ENCODE measurements at regions not wholly inside any gene's neighbourhood (a gene's known extent, or its start where the extent isn't known, plus 50 kb on each side); places are given as distances from the start of the nearest gene placed in this dataset.
"Not testable (repeated sequence)": the region's sequence is repeated elsewhere in the genome, so short reads cannot be mapped to it uniquely, and the experiment has no call there.

DNA sequence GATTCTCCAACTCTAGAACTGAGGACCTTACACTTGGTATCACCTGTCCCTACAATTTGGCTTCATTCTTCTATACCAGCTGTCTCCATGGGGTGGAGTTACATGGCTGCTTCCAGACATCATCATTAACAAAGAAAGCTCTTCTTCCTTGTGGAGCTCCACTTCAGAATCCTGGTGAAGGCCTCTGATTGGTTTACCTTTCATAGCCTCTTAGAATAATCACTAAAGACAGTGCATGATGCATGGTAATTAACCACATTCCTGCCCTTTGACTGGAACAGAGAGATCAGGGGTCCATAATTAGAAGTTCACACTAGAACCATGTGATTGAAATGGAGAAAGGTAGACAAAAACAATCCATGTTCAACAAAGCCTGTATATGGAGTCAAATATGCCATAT is 112.6 kb upstream of the ZNF827 start:
- TF ChIP-seq RAD21 (conservative IDR thresholded peaks at IDR 0.05) (no peak), EP300 (conservative IDR thresholded peaks at IDR 0.05; ENCODE audit: poor library complexity, severe bottlenecking) (no peak), SMC3 (conservative IDR thresholded peaks at IDR 0.05; ENCODE audit: poor library complexity) (no peak)
- TF ChIP-seq, protein P1, sequence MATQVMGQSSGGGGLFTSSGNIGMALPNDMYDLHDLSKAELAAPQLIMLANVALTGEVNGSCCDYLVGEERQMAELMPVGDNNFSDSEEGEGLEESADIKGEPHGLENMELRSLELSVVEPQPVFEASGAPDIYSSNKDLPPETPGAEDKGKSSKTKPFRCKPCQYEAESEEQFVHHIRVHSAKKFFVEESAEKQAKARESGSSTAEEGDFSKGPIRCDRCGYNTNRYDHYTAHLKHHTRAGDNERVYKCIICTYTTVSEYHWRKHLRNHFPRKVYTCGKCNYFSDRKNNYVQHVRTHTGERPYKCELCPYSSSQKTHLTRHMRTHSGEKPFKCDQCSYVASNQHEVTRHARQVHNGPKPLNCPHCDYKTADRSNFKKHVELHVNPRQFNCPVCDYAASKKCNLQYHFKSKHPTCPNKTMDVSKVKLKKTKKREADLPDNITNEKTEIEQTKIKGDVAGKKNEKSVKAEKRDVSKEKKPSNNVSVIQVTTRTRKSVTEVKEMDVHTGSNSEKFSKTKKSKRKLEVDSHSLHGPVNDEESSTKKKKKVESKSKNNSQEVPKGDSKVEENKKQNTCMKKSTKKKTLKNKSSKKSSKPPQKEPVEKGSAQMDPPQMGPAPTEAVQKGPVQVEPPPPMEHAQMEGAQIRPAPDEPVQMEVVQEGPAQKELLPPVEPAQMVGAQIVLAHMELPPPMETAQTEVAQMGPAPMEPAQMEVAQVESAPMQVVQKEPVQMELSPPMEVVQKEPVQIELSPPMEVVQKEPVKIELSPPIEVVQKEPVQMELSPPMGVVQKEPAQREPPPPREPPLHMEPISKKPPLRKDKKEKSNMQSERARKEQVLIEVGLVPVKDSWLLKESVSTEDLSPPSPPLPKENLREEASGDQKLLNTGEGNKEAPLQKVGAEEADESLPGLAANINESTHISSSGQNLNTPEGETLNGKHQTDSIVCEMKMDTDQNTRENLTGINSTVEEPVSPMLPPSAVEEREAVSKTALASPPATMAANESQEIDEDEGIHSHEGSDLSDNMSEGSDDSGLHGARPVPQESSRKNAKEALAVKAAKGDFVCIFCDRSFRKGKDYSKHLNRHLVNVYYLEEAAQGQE (IDR thresholded peaks at IDR 0.05; ENCODE audit: borderline replicate concordance) = no peak
- H3F3A ChIP-seq (ENCODE audit: insufficient read depth, low read length, poor library complexity, severe bottlenecking) = no peaks in the 10 kb centered on the region

DNA sequence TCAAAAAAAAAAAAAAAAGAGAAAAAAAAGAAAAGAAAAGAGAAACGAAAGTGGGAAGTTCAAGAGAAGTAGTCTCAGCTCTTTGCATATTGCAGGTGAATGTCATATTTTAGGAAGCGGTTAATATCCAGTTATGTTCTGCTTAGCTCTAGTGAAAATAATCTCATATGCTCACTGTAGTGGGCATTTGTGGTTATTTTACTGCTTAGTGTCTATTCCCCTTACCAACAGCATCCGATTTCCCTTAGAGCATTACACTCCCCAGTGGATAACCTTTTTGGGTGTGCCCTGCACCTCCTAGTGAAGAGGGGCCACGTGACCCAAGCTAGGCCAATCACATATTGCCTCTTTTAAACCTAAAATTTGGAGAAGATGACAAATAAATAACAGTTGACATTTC is 111.2 kb upstream of the ZNF827 start:
- H3K4me3 ChIP-seq (ENCODE audit: low read length) = no peak overlapping the region
- no peaks in the 10 kb centered on the region for H3K27me3 ChIP-seq (ENCODE audit: insufficient read depth, low read depth, low read length)
- H3F3A ChIP-seq (ENCODE audit: insufficient read depth, low read length, poor library complexity, severe bottlenecking) = no peaks in the 10 kb centered on the region
- H4K20me1 ChIP-seq (ENCODE audit: insufficient read depth) = no peaks in the 10 kb centered on the region
- H3K9me2 ChIP-seq (ENCODE audit: insufficient read depth, low read length) = no peaks in the 10 kb centered on the region
- no peaks in the 10 kb centered on the region for H3K9me3 ChIP-seq (ENCODE audit: low read length)
- no peak overlapping the region for H2AFZ ChIP-seq (ENCODE audit: low read depth, low read length)
- TF ChIP-seq, protein P1 (IDR thresholded peaks at IDR 0.05; ENCODE audit: borderline replicate concordance) = no peak
- no peak for TF ChIP-seq EZH2 (IDR thresholded peaks at IDR 0.05; ENCODE audit: borderline replicate concordance, insufficient read depth, low read length, poor library complexity, severe bottlenecking)
- TF ChIP-seq, protein P2, sequence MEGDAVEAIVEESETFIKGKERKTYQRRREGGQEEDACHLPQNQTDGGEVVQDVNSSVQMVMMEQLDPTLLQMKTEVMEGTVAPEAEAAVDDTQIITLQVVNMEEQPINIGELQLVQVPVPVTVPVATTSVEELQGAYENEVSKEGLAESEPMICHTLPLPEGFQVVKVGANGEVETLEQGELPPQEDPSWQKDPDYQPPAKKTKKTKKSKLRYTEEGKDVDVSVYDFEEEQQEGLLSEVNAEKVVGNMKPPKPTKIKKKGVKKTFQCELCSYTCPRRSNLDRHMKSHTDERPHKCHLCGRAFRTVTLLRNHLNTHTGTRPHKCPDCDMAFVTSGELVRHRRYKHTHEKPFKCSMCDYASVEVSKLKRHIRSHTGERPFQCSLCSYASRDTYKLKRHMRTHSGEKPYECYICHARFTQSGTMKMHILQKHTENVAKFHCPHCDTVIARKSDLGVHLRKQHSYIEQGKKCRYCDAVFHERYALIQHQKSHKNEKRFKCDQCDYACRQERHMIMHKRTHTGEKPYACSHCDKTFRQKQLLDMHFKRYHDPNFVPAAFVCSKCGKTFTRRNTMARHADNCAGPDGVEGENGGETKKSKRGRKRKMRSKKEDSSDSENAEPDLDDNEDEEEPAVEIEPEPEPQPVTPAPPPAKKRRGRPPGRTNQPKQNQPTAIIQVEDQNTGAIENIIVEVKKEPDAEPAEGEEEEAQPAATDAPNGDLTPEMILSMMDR (IDR thresholded peaks at IDR 0.05; ENCODE audit: poor library complexity, severe bottlenecking) = no peak
- no peak for TF ChIP-seq MXI1 (conservative IDR thresholded peaks at IDR 0.05; ENCODE audit: poor library complexity, severe bottlenecking)
- no peak for TF ChIP-seq RAD21 (conservative IDR thresholded peaks at IDR 0.05)
- TF ChIP-seq POLR2AphosphoS5 (IDR thresholded peaks at IDR 0.05) = no peak
- TF ChIP-seq EP300 (conservative IDR thresholded peaks at IDR 0.05; ENCODE audit: poor library complexity, severe bottlenecking) = no peak
- TF ChIP-seq TAF1 (IDR thresholded peaks at IDR 0.05; ENCODE audit: low read depth) = no peak
- no peak for TF ChIP-seq SMC3 (conservative IDR thresholded peaks at IDR 0.05; ENCODE audit: poor library complexity)
- H3K27ac ChIP-seq (ENCODE audit: low read length) = no peak overlapping the region
- H3K9ac ChIP-seq (ENCODE audit: low read length) = no peak overlapping the region
- no peak overlapping the region for H3K4me2 ChIP-seq (ENCODE audit: low read length)
- H3K79me2 ChIP-seq (replicated peaks; ENCODE audit: insufficient read depth, low read length) = no peaks in the 10 kb centered on the region
- H3K36me3 ChIP-seq (ENCODE audit: insufficient read depth, low read length) = no peaks in the 10 kb centered on the region

More for the DNA sequence above, 112.6 kb upstream of the ZNF827 start:
- Histone ChIP-seq H3K27me3 (ENCODE audit: insufficient read depth, low read depth, low read length) (no peaks in the 10 kb centered on the region), H3K9ac (ENCODE audit: low read length) (no peak overlapping the region), H3K4me3 (ENCODE audit: low read length) (no peak overlapping the region), H4K20me1 (ENCODE audit: insufficient read depth) (no peaks in the 10 kb centered on the region), H3K9me3 (ENCODE audit: low read length) (no peaks in the 10 kb centered on the region), H2AFZ (ENCODE audit: low read depth, low read length) (no peak overlapping the region), H3K36me3 (ENCODE audit: insufficient read depth, low read length) (no peaks in the 10 kb centered on the region), H3K79me2 (replicated peaks; ENCODE audit: insufficient read depth, low read length) (no peaks in the 10 kb centered on the region), H3K9me2 (ENCODE audit: insufficient read depth, low read length) (no peaks in the 10 kb centered on the region), H3K27ac (ENCODE audit: low read length) (no peak overlapping the region), H3K4me2 (ENCODE audit: low read length) (no peak overlapping the region)

DNA sequence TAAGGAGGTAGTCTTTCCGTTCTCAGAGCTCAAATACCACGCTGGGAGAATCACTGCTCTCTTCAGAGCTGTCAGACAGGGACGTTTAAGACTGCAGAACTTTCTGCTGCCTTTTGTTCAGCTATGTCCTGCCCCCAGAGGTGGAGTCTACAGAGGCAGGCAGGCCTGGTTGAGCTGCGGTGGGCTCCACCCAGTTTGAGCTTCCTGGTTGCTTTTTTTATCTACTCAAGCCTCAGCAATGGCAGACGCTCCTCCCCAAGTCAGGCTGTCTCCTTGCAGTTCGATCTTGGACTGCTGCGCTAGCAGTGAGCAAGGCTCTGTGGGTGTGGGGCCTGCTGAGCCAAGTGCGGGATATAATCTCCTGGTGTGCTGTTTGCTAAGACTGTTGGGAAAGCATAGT is 109.1 kb upstream of the ZNF827 start:
- not testable (repeated sequence) for H2AFZ ChIP-seq (ENCODE audit: low read depth, low read length); H3F3A ChIP-seq (ENCODE audit: insufficient read depth, low read length, poor library complexity, severe bottlenecking); H3K9me2 ChIP-seq (ENCODE audit: insufficient read depth, low read length); H4K20me1 ChIP-seq (ENCODE audit: insufficient read depth); H3K27ac ChIP-seq (ENCODE audit: low read length); H3K4me3 ChIP-seq (ENCODE audit: low read length); H3K9ac ChIP-seq (ENCODE audit: low read length); H3K36me3 ChIP-seq (ENCODE audit: insufficient read depth, low read length); H3K27me3 ChIP-seq (ENCODE audit: insufficient read depth, low read depth, low read length); H3K9me3 ChIP-seq (ENCODE audit: low read length); H3K79me2 ChIP-seq (replicated peaks; ENCODE audit: insufficient read depth, low read length); H3K4me2 ChIP-seq (ENCODE audit: low read length)
